A549 (cell line): ENCODE measurements at regions not wholly inside any gene's neighbourhood (a gene's known extent, or its start where the extent isn't known, plus 50 kb on each side); places are given as distances from the start of the nearest gene placed in this dataset.
A peak's percentile ranks its signal among the peaks of the same experiment; 100 is the strongest.
"Not testable (repeated sequence)": the region's sequence is repeated elsewhere in the genome, so short reads cannot be mapped to it uniquely, and the experiment has no call there.

Experiments
- ATAC-seq, 2 experiments: fragments of 200-7000 bp in 1 of 2; fragments of >200 bp in 1 of 2; cut with Nextera tagmentation in 1 of 2; cut with Tn5 transposase in 1 of 2; 3 replicates each; pipeline versions ENCODE4 v1.8.0 to v1.9.1; 2018 to 2020; ENCODE audit warnings: mild to moderate bottlenecking in 1 of 2, moderate library complexity in 1 of 2
- CTCF ChIA-PET: fragments of 300-600 bp; sonication (Branson Sonifier 250); formaldehyde crosslinking; extraction: SDS; loops from one replicate; lab custom pipeline; 2021; ENCODE audit warnings: antibody characterized with exemption, inconsistent platforms; lab: Yijun Ruan, JAX
- POLR2A ChIA-PET: fragments of 350-600 bp; formaldehyde crosslinking; extraction: SDS; loops from one replicate; lab custom pipeline; 2021; ENCODE audit warnings: antibody characterized with exemption, inconsistent platforms; lab: Yijun Ruan, JAX
- DNase-seq, 2 experiments: peaks; one replicate each; pipeline versions ENCODE4 v3.0.0 to v3.0.0-alpha.2; 2011 to 2016; ENCODE audit warnings: low read depth in 1 of 2, low spot score in 1 of 2
- FAIRE-seq: peaks from 2 replicates; lab custom pipeline; 2011; peaks lifted over from hg19 to GRCh38; lab: Jason Lieb, UNC
- H3K27ac ChIP-seq, 2 experiments: fragments of >200 bp; sonication (Bioruptor Twin); formaldehyde crosslinking; 3 replicates each; pipeline ENCODE4 v1.5.1; 2016 to 2017
- H3K4me1 ChIP-seq: fragments of >200 bp; sonication (Bioruptor Twin); formaldehyde crosslinking; 3 replicates; pipeline ENCODE4 v1.6.1; 2016
- H3K4me2 ChIP-seq: fragments of >200 bp; sonication (Bioruptor Twin); formaldehyde crosslinking; 3 replicates; pipeline ENCODE4 v1.6.1; 2016
- H3K4me3 ChIP-seq: fragments of >200 bp; sonication (Bioruptor Twin); formaldehyde crosslinking; 3 replicates; pipeline ENCODE4 v1.5.1; 2016
- H3K9me3 ChIP-seq: fragments of >200 bp; sonication (Bioruptor Twin); formaldehyde crosslinking; 3 replicates; pipeline ENCODE4 v1.6.1; 2016
- CHD2 ChIP-seq: fragments of 150-350 bp; IDR thresholded peaks from 2 replicates; pipeline ENCODE4 v1.6.1; 2014; ENCODE audit warnings: low read length; ENCODE audit not compliant: partially characterized antibody
- EHMT2 ChIP-seq: fragments of 200-600 bp; sonication (generic); IDR thresholded peaks from 2 replicates; pipeline ENCODE4 v1.6.1; 2016; ENCODE audit warnings: antibody characterized with exemption, low read depth, mild to moderate bottlenecking, moderate library complexity
- FOSB ChIP-seq: fragments of 250-450 bp; sonication (Bioruptor Pico); IDR thresholded peaks from 2 replicates; pipeline ENCODE4 v1.5.0; 2020; ENCODE audit warnings: mild to moderate bottlenecking, moderate library complexity
- GATA3 ChIP-seq: IDR thresholded peaks from 2 replicates; pipeline ENCODE4 v1.6.1; 2012; ENCODE audit warnings: borderline replicate concordance
- HMGXB4 ChIP-seq: fragments of 250-450 bp; sonication (Bioruptor Pico); IDR thresholded peaks from 2 replicates; pipeline ENCODE4 v1.5.0; 2021; ENCODE audit warnings: mild to moderate bottlenecking, moderate library complexity, borderline replicate concordance
- MAFK ChIP-seq: fragments of 450-650 bp; IDR thresholded peaks from 2 replicates; pipeline ENCODE4 v1.6.1; 2014; ENCODE audit not compliant: partially characterized antibody
- RARB ChIP-seq: fragments of 250-450 bp; sonication (Bioruptor Pico); IDR thresholded peaks from 2 replicates; pipeline ENCODE4 v1.8.0; 2021; ENCODE audit warnings: mild to moderate bottlenecking, moderate library complexity
- REST ChIP-seq: fragments of 200-600 bp; sonication (generic); IDR thresholded peaks from 2 replicates; pipeline ENCODE4 v1.6.1; 2016; ENCODE audit warnings: antibody characterized with exemption, mild to moderate bottlenecking, moderate library complexity
- ZC3H11A ChIP-seq: fragments of 450-650 bp; IDR thresholded peaks from 2 replicates; pipeline ENCODE4 v1.6.1; 2014; ENCODE audit warnings: antibody characterized with exemption, mild to moderate bottlenecking
- WGBS: methylation state at CpG from one replicate; pipeline ENCODE4 v1.1.6; 2017; ENCODE audit errors: missing lambda C conversion rate; 5-methylcytosine and 5-hydroxymethylcytosine counted together
- TF ChIP-seq, protein P1 (sequence below): fragments of >200 bp; sonication (Bioruptor Twin); formaldehyde crosslinking; IDR thresholded peaks from 3 replicates; pipeline ENCODE4 v1.6.1; 2016

- POLR2A ChIA-PET: no interaction called here
Measured at GRCh38 chr16:22641131-22641628, 130.5 kb downstream of the NPIPB5 start.

DNA sequence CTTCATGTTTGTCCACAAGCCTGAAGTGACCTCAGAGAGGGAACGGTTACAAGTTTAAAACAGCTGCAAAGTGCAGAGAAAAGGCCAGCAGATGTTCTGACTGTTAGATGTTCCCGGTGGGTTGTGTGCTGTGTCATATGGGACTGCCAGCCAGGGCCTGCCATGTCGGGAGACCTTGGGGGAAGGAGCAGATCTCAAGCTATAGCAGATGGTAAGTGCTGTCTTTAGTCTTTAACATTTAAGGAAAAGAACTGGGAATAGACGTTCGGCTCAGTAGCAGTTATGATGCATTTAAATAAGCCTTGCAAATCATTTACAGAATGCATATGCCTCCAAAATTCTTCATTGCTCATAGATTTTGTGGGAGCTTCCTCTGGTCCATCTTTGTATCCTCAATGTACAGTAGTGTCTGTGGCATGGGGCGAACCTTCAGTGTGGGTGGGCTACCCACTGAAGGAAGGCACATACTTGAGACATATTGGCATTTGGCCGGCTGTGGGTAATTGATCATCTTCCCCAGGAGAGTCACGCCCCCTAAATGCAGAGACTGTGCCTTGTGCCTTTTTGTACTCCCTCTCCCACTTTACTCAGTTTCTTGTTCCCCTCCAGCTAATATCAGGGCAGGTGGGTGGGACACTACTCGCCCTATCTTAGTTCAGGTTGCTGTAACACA, 131.9 kb downstream of the NPIPB5 start:
- ChIA-PET CTCF (no interaction called here), POLR2A (no interaction called here)
- ATAC-seq (no peak), DNase-seq (no peak), FAIRE-seq (no peak)
- Histone ChIP-seq H3K4me3 (no peak overlapping the region), H3K4me2 (no peak overlapping the region), H3K27ac (no peak overlapping the region), H3K9me3 (no peaks in the 10 kb centered on the region), H3K4me1 (no peaks in the 10 kb centered on the region)
- WGBS: 10% methylated on average over 9 of the region's 9 CpGs
- TF ChIP-seq HMGXB4 (CRISPR knock-in tag): no peak
- no peak for TF ChIP-seq FOSB (CRISPR knock-in tag)
- TF ChIP-seq ZC3H11A: no peak
- TF ChIP-seq RARB (CRISPR knock-in tag): no peak
- TF ChIP-seq, protein P1, sequence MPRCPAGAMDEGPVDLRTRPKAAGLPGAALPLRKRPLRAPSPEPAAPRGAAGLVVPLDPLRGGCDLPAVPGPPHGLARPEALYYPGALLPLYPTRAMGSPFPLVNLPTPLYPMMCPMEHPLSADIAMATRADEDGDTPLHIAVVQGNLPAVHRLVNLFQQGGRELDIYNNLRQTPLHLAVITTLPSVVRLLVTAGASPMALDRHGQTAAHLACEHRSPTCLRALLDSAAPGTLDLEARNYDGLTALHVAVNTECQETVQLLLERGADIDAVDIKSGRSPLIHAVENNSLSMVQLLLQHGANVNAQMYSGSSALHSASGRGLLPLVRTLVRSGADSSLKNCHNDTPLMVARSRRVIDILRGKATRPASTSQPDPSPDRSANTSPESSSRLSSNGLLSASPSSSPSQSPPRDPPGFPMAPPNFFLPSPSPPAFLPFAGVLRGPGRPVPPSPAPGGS: no peak
- no peak for TF ChIP-seq GATA3
- no peak for TF ChIP-seq MAFK
- no peak for TF ChIP-seq CHD2

More at GRCh38 chr16:22641131-22641628, 130.5 kb downstream of the NPIPB5 start:
- DNase-seq (peak in 1 of 2 experiments; percentile 17), ATAC-seq (peak in 1 of 2 experiments; percentile 52; a peak in 1 of 6 replicates)
- WGBS: 3% methylated on average over 1 of the region's 1 CpG
- H3K27ac ChIP-seq: no peak overlapping the region
- TF ChIP-seq HMGXB4 (CRISPR knock-in tag): no peak
- TF ChIP-seq EHMT2: 0 out of 2 replicates have a peak, but pooled peaks have one; percentile 34
- TF ChIP-seq REST: peak; percentile 82
- TF ChIP-seq, all 56 proteins: peak for 2
- Histone ChIP-seq H3K4me1 (no peaks in the 10 kb centered on the region), H3K4me2 (no peak overlapping the region), H3K4me3 (no peak overlapping the region), H3K9me3 (no peaks in the 10 kb centered on the region)
- CTCF ChIA-PET: interaction anchor here (0.6 kb wide), 1 partner anchor 215 kb away, joined by 3 read pairs; no protein-coding TSS in a partner anchor
- FAIRE-seq: no peak

DNA sequence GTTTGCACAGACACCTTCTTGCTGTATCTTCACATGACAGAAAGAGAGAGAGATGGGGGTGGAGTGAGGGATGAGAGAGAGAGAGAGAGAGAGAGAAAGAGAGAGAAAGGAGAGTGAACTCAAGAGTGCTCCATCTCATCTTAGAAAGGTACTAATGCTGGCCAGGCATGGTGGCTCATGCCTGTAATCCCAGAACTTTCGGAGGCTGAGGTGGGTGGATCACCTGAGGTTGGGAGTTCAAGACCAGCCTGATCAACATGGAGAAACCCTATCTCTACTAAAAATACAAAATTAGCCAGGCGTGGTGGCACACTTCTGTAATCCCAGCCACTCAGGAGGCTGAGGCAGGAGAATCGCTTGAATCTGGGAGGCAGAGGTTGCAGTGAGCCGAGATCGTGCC, 132.5 kb downstream of the NPIPB5 start:
- H3K27ac ChIP-seq, H3K4me1 ChIP-seq, H3K9me3 ChIP-seq, DNase-seq, CTCF ChIA-PET, H3K4me3 ChIP-seq, POLR2A ChIA-PET, FAIRE-seq, ATAC-seq, H3K4me2 ChIP-seq: not testable (repeated sequence)
- 38% methylated on average over 5 of the region's 5 CpGs for WGBS
